Motor neuron (in vitro differentiated cells): ENCODE measurements at regions not wholly inside any gene's neighbourhood (a gene's known extent, or its start where the extent isn't known, plus 50 kb on each side); places are given as distances from the start of the nearest gene placed in this dataset.
A peak's percentile ranks its signal among the peaks of the same experiment; 100 is the strongest.
"Not testable (repeated sequence)": the region's sequence is repeated elsewhere in the genome, so short reads cannot be mapped to it uniquely, and the experiment has no call there.

Experiments used
- ATAC-seq, 8 experiments: fragments of 200-7000 bp; cut with Tn5 transposase; replicated peaks in 6 of 8; 2 replicates each; pipeline ENCODE4 v1.8.0; 2021; ENCODE audit warnings: mild to moderate bottlenecking in 8 of 8, moderate library complexity in 8 of 8
- H3K27ac ChIP-seq, 2 donors: fragments of 250-450 bp; sonication (Bioruptor Pico); 2 replicates each; pipeline ENCODE4 v1.9.0; 2021; ENCODE audit warnings: antibody characterized with exemption in 2 of 2, mild to moderate bottlenecking in 2 of 2, moderate library complexity in 1 of 2
- H3K4me1 ChIP-seq, 2 donors: fragments of 250-450 bp; sonication (Bioruptor Pico); replicated peaks in 1 of 2; 2 replicates each; pipeline ENCODE4 v1.6.1; 2021; ENCODE audit warnings: antibody characterized with exemption in 2 of 2, mild to moderate bottlenecking in 2 of 2, moderate library complexity in 1 of 2
- H3K4me3 ChIP-seq, 5 donors: fragments of 250-450 bp; sonication (Bioruptor Pico); 2 replicates each; pipeline ENCODE4 v1.9.0; 2021; ENCODE audit warnings: antibody characterized with exemption in 5 of 5, mild to moderate bottlenecking in 5 of 5, moderate library complexity in 4 of 5
- WGBS, 10 experiments: fragments of 450-650 bp; shearing (Covaris generic); methylation state at CpG; one replicate each; pipeline ENCODE4 v1.0.0; 2022; 5-methylcytosine and 5-hydroxymethylcytosine counted together
- in situ Hi-C, 9 experiments: fragments of 400-800 bp; cut with MboI; loops; one replicate each; pipeline ENCODE4 v1.15.0; 2021; ENCODE audit warnings: low sequenced_read_pairs in 9 of 9, low pct_unique_long_range_greater_than_20kb in 2 of 9; ENCODE audit not compliant: unreplicated experiment in 9 of 9

GRCh38 chr6:26830992-26831391 is 171.4 kb upstream of the ZNF322 start:
- H3K4me1 ChIP-seq, ATAC-seq, H3K27ac ChIP-seq, H3K4me3 ChIP-seq, in situ Hi-C loops: not testable (repeated sequence)
- 10 to 100% (median 96%) methylated on average over 4 to 8 of the region's 9 CpGs; no CpG with 5 or more reads in 6 of the 10 experiments for WGBS, 10 experiments

- in situ Hi-C loops = not testable (repeated sequence)
- ATAC-seq = peak in 3 of 8 experiments; percentile 23 to 51 (median 46)
- WGBS, 10 experiments = 100% methylated on average over 3 of the region's 5 CpGs; no CpG with 5 or more reads in 9 of the 10 experiments
These were observed 176.2 kb upstream of the ZNF322 start for GRCh38 chr6:26835707-26836106.

GRCh38 chr6:26836657-26837056 is 177.1 kb upstream of the ZNF322 start:
- H3K4me3 ChIP-seq, H3K4me1 ChIP-seq, ATAC-seq, in situ Hi-C loops, H3K27ac ChIP-seq: not testable (repeated sequence)

More at GRCh38 chr6:26835707-26836106, 176.2 kb upstream of the ZNF322 start:
- not testable (repeated sequence) for H3K4me3 ChIP-seq, H3K27ac ChIP-seq, H3K4me1 ChIP-seq

GRCh38 chr6:26844823-26845222 is 185.3 kb upstream of the ZNF322 start:
- ATAC-seq, H3K4me1 ChIP-seq, in situ Hi-C loops, H3K27ac ChIP-seq, H3K4me3 ChIP-seq: not testable (repeated sequence)
- no CpG with 5 or more reads among the region's 2 CpGs for WGBS, 10 experiments

GRCh38 chr6:26857289-26857688 is 197.7 kb upstream of the ZNF322 start:
- H3K4me1 ChIP-seq, in situ Hi-C loops, H3K27ac ChIP-seq, ATAC-seq, H3K4me3 ChIP-seq: not testable (repeated sequence)
- WGBS, 10 experiments = no CpG with 5 or more reads among the region's 2 CpGs

GRCh38 chr6:26859067-26859770 is 199.7 kb upstream of the ZNF322 start:
- H3K4me1 ChIP-seq, H3K4me3 ChIP-seq, H3K27ac ChIP-seq, in situ Hi-C loops: not testable (repeated sequence)
- peak in 1 of 8 experiments; percentile 34 for ATAC-seq
- WGBS, 10 experiments = 0 to 90% (median 42%) methylated on average over 1 to 2 of the region's 5 CpGs; no CpG with 5 or more reads in 6 of the 10 experiments

- H3K4me3 ChIP-seq, in situ Hi-C loops, H3K4me1 ChIP-seq, H3K27ac ChIP-seq, ATAC-seq: not testable (repeated sequence)
- WGBS, 10 experiments = no CpG with 5 or more reads among the region's 2 CpGs
These were observed 200.2 kb upstream of the ZNF322 start for GRCh38 chr6:26859771-26860163.

GRCh38 chr6:26861913-26862312 is 202.4 kb upstream of the ZNF322 start:
- WGBS, 10 experiments = 60 to 100% (median 100%) methylated on average over 1 of the region's 2 CpGs; no CpG with 5 or more reads in 5 of the 10 experiments

GRCh38 chr6:26863641-26864040 is 204.1 kb upstream of the ZNF322 start:
- in situ Hi-C loops, H3K4me1 ChIP-seq, H3K27ac ChIP-seq, ATAC-seq, H3K4me3 ChIP-seq: not testable (repeated sequence)
- 83 to 100% (median 94%) methylated on average over 1 to 2 of the region's 6 CpGs; no CpG with 5 or more reads in 7 of the 10 experiments for WGBS, 10 experiments

More at GRCh38 chr6:26861913-26862312, 202.4 kb upstream of the ZNF322 start:
- H3K4me3 ChIP-seq, ATAC-seq, in situ Hi-C loops, H3K4me1 ChIP-seq, H3K27ac ChIP-seq: not testable (repeated sequence)

GRCh38 chr6:26898785-26899184 is 239.2 kb upstream of the ZNF322 start:
- H3K4me1 ChIP-seq, ATAC-seq, in situ Hi-C loops, H3K27ac ChIP-seq, H3K4me3 ChIP-seq: not testable (repeated sequence)
- WGBS, 10 experiments = 94% methylated on average over 3 of the region's 9 CpGs; no CpG with 5 or more reads in 9 of the 10 experiments

GRCh38 chr6:26924206-26924605 is 264.7 kb upstream of the ZNF322 start:
- in situ Hi-C loops, H3K27ac ChIP-seq, H3K4me3 ChIP-seq, ATAC-seq, H3K4me1 ChIP-seq: not testable (repeated sequence)
- 33 to 100% (median 60%) methylated on average over 1 of the region's 2 CpGs; no CpG with 5 or more reads in 7 of the 10 experiments for WGBS, 10 experiments

GRCh38 chr6:26928190-26928589 is 268.6 kb upstream of the ZNF322 start:
- in situ Hi-C loops, ATAC-seq, H3K4me3 ChIP-seq, H3K4me1 ChIP-seq, H3K27ac ChIP-seq: not testable (repeated sequence)
- WGBS, 10 experiments = no CpG with 5 or more reads among the region's 2 CpGs

- 88 to 100% methylated on average over 1 of the region's 1 CpG; no CpG with 5 or more reads in 8 of the 10 experiments for WGBS, 10 experiments
- H3K4me3 ChIP-seq, ATAC-seq, in situ Hi-C loops, H3K4me1 ChIP-seq, H3K27ac ChIP-seq: not testable (repeated sequence)
These were observed 277.7 kb upstream of the ZNF322 start for GRCh38 chr6:26937258-26937657.

GRCh38 chr6:26951211-26951610 is 291.7 kb upstream of the ZNF322 start:
- 78 to 100% methylated on average over 2 to 3 of the region's 3 CpGs; no CpG with 5 or more reads in 8 of the 10 experiments for WGBS, 10 experiments
- in situ Hi-C loops, H3K4me3 ChIP-seq, H3K4me1 ChIP-seq, ATAC-seq, H3K27ac ChIP-seq: not testable (repeated sequence)
